Activated naive CD4-positive, alpha-beta T cell treated with anti-CD3 and anti-CD28 coated beads for 36 hours (primary cell): ENCODE measurements at regions not wholly inside any gene's neighbourhood (a gene's known extent, or its start where the extent isn't known, plus 50 kb on each side); places are given as distances from the start of the nearest gene placed in this dataset.
"Not testable (repeated sequence)": the region's sequence is repeated elsewhere in the genome, so short reads cannot be mapped to it uniquely, and the experiment has no call there.

Experiments
- CTCF ChIA-PET: fragments of 350-600 bp; sonication (Branson Sonifier 250); formaldehyde crosslinking; loops from one replicate; lab custom pipeline; 2021; ENCODE audit warnings: antibody characterized with exemption; lab: Charles Lee
- DNase-seq: peaks from one replicate; pipeline ENCODE4 v3.0.0-alpha.2; 2020
- H3K27ac Mint-ChIP-seq: one replicate; pipeline ENCODE4 v1.8.0; 2021; ENCODE audit warnings: mild to moderate bottlenecking, mixed read lengths
- H3K27me3 Mint-ChIP-seq: one replicate; pipeline ENCODE4 v1.8.0; 2021; ENCODE audit warnings: low read depth, mixed read lengths
- H3K36me3 Mint-ChIP-seq: one replicate; pipeline ENCODE4 v1.8.0; 2021; ENCODE audit warnings: low read depth, mixed read lengths
- H3K4me1 Mint-ChIP-seq: one replicate; pipeline ENCODE4 v1.8.0; 2021; ENCODE audit warnings: low read depth, mixed read lengths
- H3K4me3 Mint-ChIP-seq: one replicate; pipeline ENCODE4 v1.8.0; 2021; ENCODE audit warnings: mild to moderate bottlenecking, moderate library complexity, mixed read lengths
- H3K9me3 Mint-ChIP-seq: one replicate; pipeline ENCODE4 v1.8.0; 2021; ENCODE audit warnings: mixed read lengths
- intact Hi-C: fragments of 100-400 bp; cut with micrococcal nuclease; formaldehyde crosslinking; loops from one replicate; pipeline ENCODE4 v1.15.1; 2023

DNA sequence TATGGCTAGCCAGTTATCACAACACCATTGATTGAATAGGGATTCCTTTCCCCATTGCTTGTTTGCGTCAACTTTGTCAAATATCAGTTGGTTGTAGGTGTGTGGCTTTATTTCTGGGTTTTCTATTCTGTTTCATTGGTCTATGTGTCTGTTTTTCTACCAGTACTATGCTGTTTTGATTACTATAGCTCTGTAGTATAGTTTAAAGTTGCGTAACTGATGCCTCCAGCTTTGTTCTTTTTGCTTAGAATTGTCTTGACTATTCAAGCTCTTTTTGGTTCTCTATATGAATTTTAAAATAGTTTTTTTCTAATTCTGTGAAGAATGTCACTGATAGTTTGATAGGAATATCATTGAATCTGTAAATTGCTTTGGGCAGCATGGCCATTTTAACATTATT is 194.9 kb upstream of the FN1 start:
- H3K4me3 Mint-ChIP-seq, H3K4me1 Mint-ChIP-seq, DNase-seq, H3K27ac Mint-ChIP-seq, H3K36me3 Mint-ChIP-seq, H3K27me3 Mint-ChIP-seq, CTCF ChIA-PET, intact Hi-C loops: not testable (repeated sequence)
- peaks cover 34% of the 10 kb centered on the region for H3K9me3 Mint-ChIP-seq

DNA sequence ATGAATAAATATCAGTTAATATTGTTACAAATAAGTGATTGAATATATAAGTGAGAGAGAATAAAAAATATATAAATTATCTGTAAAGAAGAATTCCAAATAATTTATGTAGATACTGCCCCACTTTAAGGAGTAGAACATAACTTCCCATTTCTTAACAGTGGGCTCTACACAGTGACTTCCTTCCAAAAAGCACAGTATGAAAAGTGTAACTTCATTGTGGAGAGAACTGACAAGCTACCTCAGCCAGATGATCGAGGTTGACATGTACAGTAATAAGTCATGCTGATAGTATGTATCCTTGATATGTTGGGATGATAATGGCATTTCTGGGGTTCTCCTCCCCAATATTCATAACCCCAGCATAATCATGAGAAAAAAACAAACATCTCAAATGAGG is 191.9 kb upstream of the FN1 start:
- Mint-ChIP-seq H3K27ac (no peak overlapping the region), H3K36me3 (no peaks in the 10 kb centered on the region), H3K27me3 (no peaks in the 10 kb centered on the region), H3K4me3 (no peak overlapping the region), H3K9me3 (peaks cover 21% of the 10 kb centered on the region), H3K4me1 (no peaks in the 10 kb centered on the region)
- DNase-seq = no peak
- CTCF ChIA-PET = no interaction called here
- intact Hi-C loops = no loop called here

DNA sequence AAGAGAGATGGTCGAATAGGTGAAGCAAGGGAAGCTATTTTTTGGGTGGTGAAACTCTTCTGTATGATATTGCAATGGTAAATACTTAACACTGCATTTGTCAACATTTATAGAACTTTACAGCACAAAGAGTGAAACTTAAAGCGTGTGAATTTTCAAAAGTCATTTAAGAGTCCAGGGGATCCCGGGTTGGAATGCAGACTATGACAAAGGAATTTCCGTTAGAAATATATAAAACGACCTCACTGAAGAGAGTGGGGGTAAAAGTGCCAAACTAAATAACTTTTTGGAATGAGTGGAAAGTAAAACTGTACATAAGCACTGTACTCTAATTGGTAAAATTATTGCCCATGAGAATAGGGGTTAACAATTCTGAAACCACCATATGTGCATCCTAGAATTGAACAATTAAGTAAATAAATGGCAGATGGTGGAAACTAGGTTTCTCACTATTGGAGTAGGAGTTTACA is 191.0 kb upstream of the FN1 start:
- Mint-ChIP-seq H3K36me3 (no peaks in the 10 kb centered on the region), H3K9me3 (peaks cover 14% of the 10 kb centered on the region), H3K27me3 (no peaks in the 10 kb centered on the region), H3K27ac (no peak overlapping the region), H3K4me1 (no peaks in the 10 kb centered on the region), H3K4me3 (no peak overlapping the region)
- DNase-seq = no peak
- CTCF ChIA-PET = interaction anchor here (0.6 kb wide), 1 partner anchor 13 kb away, joined by 3 read pairs; no protein-coding TSS in a partner anchor
- intact Hi-C loops = no loop called here

DNA sequence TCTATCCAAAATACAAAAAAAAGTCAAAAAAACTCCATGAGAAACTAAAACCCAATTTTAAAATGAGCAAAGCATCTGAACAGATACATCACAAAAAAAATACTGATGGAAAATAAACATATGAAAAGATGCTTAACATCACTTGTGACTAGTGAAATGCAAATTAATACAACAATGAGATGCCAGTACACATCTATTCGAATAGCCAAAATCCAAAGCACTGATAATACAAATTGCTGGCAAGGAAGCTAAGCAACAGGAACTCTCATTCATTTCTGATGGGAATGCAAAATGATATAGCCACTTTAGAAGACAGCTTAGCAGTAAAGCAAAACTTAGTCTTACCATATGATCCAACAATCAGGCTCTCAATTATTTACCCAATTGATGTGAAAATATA is 190.2 kb upstream of the FN1 start:
- peaks cover 2% of the 10 kb centered on the region for H3K27me3 Mint-ChIP-seq
- intact Hi-C loops = no loop called here
- no peak overlapping the region for H3K4me3 Mint-ChIP-seq
- H3K4me1 Mint-ChIP-seq = no peaks in the 10 kb centered on the region
- no peak overlapping the region for H3K27ac Mint-ChIP-seq
- CTCF ChIA-PET = no interaction called here
- DNase-seq = no peak
- H3K36me3 Mint-ChIP-seq = no peaks in the 10 kb centered on the region
- H3K9me3 Mint-ChIP-seq = peaks cover 6% of the 10 kb centered on the region

DNA sequence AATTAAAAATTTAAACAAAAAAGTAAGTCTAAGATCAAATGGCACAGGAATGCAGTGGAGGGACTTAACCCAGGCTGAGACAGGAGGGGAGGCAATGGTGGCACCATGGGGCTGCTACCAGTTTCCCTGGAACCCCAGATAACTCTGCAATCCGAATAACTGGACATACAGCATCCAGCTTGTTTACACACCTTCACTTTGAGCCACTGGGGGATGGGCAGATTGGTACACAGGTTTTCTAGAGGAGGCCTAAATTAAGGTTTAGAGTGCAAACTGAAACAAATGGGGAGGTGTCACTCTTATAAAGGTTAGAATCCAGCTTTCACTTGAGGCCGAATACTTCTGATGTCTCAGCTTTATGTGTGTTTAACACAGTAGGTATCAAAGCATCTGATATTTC is 189.3 kb upstream of the FN1 start:
- DNase-seq = no peak
- Mint-ChIP-seq H3K27ac (no peak overlapping the region), H3K27me3 (peaks cover 6% of the 10 kb centered on the region), H3K9me3 (no peaks in the 10 kb centered on the region), H3K4me1 (no peaks in the 10 kb centered on the region), H3K36me3 (no peaks in the 10 kb centered on the region), H3K4me3 (no peak overlapping the region)
- CTCF ChIA-PET = no interaction called here
- intact Hi-C loops = no loop called here

DNA sequence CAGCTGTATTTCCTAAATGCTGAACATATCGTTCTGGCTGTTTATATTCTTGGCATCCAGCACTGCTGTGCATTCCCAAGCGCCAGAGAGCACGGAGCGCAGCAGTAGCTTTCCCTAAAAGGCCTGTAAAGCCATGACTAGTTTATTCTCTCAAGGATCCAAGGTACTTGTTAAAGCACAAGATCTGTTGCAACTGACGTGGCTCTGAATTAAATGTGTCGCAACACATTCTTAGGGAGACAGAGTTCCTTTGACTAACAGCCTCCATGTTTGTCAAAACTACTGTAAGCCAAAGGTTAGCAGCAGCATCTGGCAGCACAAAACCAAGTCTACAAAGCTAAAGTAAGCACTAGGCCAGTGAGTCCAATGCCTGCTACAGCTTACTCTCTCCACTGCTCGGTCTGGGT is 188.6 kb upstream of the FN1 start:
- DNase-seq = no peak
- CTCF ChIA-PET = no interaction called here
- Mint-ChIP-seq H3K4me3 (no peak overlapping the region), H3K9me3 (no peaks in the 10 kb centered on the region), H3K27me3 (peaks cover 10% of the 10 kb centered on the region), H3K27ac (no peak overlapping the region), H3K4me1 (peaks cover 5% of the 10 kb centered on the region), H3K36me3 (no peaks in the 10 kb centered on the region)
- intact Hi-C loops = no loop called here

DNA sequence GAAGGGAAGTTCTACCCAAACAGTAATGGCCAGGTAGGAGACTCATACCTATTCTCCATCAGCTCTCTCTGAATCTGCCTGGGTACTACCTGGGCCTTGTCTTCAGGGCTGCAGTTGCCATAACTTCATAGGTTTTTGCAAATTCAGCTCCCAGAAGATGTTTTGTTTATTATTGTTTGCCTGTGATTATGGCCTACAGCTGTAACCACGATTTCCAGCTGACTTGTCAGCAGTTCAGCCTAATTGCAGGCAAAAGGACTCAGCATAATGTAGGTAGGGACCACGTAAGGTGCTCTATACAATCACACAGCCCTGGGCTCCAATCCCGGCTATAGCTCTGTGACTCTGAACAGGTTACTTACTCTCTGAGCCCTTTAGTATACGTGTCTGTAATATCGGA is 187.0 kb upstream of the FN1 start:
- Mint-ChIP-seq H3K9me3 (no peaks in the 10 kb centered on the region), H3K27me3 (peaks cover 15% of the 10 kb centered on the region), H3K4me1 (peaks cover 6% of the 10 kb centered on the region), H3K36me3 (no peaks in the 10 kb centered on the region), H3K4me3 (no peak overlapping the region), H3K27ac (no peak overlapping the region)
- CTCF ChIA-PET = no interaction called here
- no peak for DNase-seq
- intact Hi-C loops = no loop called here

DNA sequence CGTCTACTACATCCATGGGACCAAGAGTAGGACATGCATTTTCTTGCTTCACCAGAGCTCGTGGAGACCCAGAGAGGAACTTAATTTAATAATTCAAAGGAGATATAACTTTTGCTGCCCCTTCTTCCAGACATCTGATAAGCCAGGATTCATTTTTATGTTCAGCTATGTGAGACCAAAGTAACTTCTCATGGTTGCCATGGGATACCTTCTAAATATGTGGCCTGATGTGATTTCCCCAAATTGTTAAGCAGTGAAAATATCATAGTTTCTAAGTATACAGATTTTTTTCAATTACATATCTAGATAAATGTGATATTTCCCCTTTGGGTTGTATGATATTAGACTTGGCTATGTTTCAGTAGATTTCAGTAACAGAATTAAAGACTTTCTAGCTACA is 185.5 kb upstream of the FN1 start:
- Mint-ChIP-seq H3K27ac (no peak overlapping the region), H3K27me3 (peaks cover 15% of the 10 kb centered on the region), H3K9me3 (no peaks in the 10 kb centered on the region), H3K4me3 (no peak overlapping the region), H3K4me1 (peaks cover 6% of the 10 kb centered on the region), H3K36me3 (no peaks in the 10 kb centered on the region)
- DNase-seq = no peak
- CTCF ChIA-PET = interaction anchor here (0.7 kb wide), 1 partner anchor 167 kb away, joined by 3 read pairs; no protein-coding TSS in a partner anchor
- intact Hi-C loops = no loop called here

DNA sequence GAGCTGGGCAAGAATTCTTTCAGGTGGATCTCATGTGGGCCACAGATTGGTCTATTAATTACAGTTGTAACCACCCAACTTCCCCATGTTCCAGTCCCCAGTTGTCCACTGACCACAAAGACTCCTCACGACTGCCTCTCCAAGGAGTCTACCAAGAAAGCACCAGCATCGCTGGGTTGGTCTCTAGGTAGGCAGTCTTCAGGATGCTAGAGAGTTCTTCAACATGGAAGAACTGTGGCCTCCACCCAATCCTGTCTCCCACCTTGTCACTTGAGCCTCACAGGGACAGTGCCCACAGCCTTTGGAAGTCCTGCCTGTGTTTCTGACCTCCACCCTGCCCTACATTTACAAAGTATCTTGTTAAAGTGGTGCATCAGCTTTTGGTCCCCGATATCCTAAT is 184.7 kb upstream of the FN1 start:
- Mint-ChIP-seq H3K27ac (no peak overlapping the region), H3K4me1 (peaks cover 6% of the 10 kb centered on the region), H3K4me3 (no peak overlapping the region), H3K9me3 (no peaks in the 10 kb centered on the region), H3K36me3 (no peaks in the 10 kb centered on the region), H3K27me3 (peaks cover 15% of the 10 kb centered on the region)
- CTCF ChIA-PET = no interaction called here
- intact Hi-C loops = no loop called here
- no peak for DNase-seq

DNA sequence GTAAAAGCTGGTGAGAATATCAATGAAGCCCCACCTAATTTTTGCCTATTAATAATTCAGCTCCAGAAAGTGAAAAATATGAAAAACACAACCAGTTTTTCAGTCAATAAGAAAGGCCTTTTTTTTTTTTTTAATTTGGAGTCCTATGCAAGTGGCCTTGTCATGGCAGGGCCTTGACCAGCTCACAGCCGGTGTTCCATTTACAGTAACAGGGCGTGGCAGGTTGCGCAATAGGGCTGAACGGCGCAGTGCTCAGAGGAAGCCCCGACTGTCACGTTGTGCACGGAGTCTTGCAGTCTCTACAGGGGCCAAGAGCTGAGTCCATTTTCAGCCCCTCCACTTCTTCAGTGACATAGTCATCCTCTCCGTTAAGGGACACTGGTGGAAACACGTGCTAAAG is 184.1 kb upstream of the FN1 start:
- CTCF ChIA-PET = no interaction called here
- H3K4me1 Mint-ChIP-seq = peaks cover 6% of the 10 kb centered on the region
- H3K36me3 Mint-ChIP-seq = no peaks in the 10 kb centered on the region
- intact Hi-C loops = no loop called here
- DNase-seq = no peak
- peak overlapping the region; percentile 10 for H3K4me3 Mint-ChIP-seq
- H3K9me3 Mint-ChIP-seq = no peaks in the 10 kb centered on the region
- H3K27ac Mint-ChIP-seq = no peak overlapping the region
- H3K27me3 Mint-ChIP-seq = peaks cover 15% of the 10 kb centered on the region

DNA sequence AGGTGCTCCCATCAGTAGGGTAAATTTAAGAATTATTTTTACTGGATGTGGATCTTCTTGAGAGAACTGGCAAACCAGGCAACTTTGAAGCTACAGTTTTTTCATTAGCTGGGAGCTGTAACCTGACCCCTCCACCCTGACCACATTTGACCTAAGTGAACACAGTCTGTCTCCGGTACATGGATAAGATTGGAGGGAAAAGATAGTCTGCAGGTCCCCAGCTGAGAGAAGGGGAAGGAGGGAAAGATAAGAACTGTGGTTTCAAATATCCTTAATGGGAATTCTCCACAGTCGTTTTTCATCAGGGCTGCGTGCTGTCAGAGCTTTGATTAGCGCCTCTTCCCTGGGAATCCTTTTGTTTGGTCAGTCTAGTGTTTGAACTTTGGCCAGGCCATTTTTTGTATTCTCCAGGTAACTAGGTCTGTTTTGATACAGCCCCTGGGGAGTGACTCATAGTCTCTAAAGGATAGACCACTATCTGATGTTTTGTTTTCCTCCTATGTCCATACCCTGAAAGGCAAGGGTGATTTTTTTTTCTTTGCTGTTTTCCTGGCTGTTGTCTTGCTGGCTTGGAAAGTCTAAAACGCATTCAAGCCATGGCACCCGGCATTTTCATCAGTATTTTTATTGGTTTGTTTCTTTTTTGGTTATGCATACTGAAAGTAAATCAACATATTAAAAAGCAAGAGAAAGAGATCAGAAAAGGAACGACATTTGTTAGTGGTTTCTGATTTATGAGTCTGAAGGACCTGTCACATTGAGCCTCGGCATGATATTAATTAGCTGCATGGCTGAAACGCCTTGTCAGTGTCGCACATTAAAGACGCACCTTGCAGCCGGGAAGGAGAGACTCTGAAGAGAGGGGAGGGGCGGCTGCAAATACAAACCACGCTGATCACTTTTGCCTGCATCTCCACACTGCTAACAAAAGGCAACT is 183.4 kb upstream of the FN1 start:
- CTCF ChIA-PET = interaction anchor here (0.7 kb wide), 1 partner anchor 142 kb away, joined by 3 read pairs; no protein-coding TSS in a partner anchor
- peak; percentile 61 for DNase-seq
- peaks cover 6% of the 10 kb centered on the region for H3K4me1 Mint-ChIP-seq
- peaks cover 15% of the 10 kb centered on the region for H3K27me3 Mint-ChIP-seq
- no peaks in the 10 kb centered on the region for H3K9me3 Mint-ChIP-seq
- intact Hi-C loops = no loop called here
- H3K36me3 Mint-ChIP-seq = no peaks in the 10 kb centered on the region
- H3K27ac Mint-ChIP-seq = no peak overlapping the region
- H3K4me3 Mint-ChIP-seq = peak overlapping the region; percentile 10

DNA sequence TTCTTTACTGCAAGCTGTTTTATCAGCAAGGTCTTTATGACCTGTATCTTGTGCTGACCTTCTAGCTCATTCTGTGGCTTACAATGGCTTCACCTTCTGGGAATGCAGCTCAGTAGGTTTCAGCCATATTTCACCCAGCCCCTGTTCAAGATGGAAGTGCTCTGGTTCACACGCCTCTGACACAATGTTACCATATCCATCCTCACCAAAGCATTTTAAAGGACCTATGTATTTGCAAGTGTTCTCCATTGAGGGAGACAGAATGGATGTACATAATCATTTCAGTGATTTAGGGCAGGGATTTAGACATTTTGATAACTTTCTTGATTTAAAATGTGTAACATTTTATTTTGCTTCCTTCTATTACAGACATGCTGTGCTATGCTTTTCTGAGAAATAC is 182.3 kb upstream of the FN1 start:
- Mint-ChIP-seq H3K9me3 (no peaks in the 10 kb centered on the region), H3K36me3 (no peaks in the 10 kb centered on the region), H3K4me3 (no peak overlapping the region), H3K27me3 (peaks cover 15% of the 10 kb centered on the region), H3K27ac (no peak overlapping the region), H3K4me1 (peaks cover 6% of the 10 kb centered on the region)
- no peak for DNase-seq
- CTCF ChIA-PET = no interaction called here
- intact Hi-C loops = no loop called here
